PC-3 (cell line): ENCODE measurements at regions not wholly inside any gene's neighbourhood (a gene's known extent, or its start where the extent isn't known, plus 50 kb on each side); places are given as distances from the start of the nearest gene placed in this dataset.

ENCODE experiments used
- EZH2 ChIP-seq: fragments of 300-600 bp; sonication (generic); IDR thresholded peaks from one replicate; pipeline ENCODE4 v1.6.1; 2017; ENCODE audit warnings: antibody characterized with exemption, mild to moderate bottlenecking, low read length; ENCODE audit not compliant: unreplicated experiment
- EZH2phosphoT487 ChIP-seq: fragments of 300-600 bp; sonication (generic); IDR thresholded peaks from 2 replicates; pipeline ENCODE4 v1.6.1; 2018; ENCODE audit warnings: mild to moderate bottlenecking, antibody characterized with exemption, low read length, borderline replicate concordance
- TF ChIP-seq, protein P1 (sequence below): fragments of 300-600 bp; sonication (generic); conservative IDR thresholded peaks from 2 replicates; pipeline ENCODE4 v1.5.1; 2017; ENCODE audit warnings: antibody characterized with exemption, low read depth, mild to moderate bottlenecking, low read length

DNA sequence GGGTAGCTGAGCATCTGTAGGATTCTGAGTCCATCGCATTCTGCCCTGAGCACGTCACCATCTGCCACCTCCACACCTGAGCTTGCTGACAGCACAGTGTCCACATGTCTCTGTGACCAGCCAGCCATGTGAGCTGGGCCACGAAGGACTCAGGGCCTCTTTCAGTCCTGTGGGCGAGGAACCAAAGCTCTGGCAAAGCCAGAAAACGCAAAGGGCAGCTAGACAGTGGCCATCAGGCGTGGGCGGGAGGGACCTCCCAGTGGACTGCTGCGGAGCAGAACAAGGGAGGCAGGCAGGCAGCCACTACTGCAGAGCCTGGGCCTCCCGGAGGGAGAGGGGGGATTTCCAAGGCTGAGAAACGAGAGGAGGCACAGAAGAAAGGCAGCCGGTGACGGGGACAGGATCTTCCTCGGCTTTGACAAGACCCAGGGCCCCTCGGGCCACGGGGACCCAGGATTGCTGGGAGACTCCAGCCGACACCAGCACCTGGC lies 274.6 kb upstream of the SALL3 start:
- TF ChIP-seq EZH2 (no peak), EZH2phosphoT487 (no peak)
- TF ChIP-seq, protein P1, sequence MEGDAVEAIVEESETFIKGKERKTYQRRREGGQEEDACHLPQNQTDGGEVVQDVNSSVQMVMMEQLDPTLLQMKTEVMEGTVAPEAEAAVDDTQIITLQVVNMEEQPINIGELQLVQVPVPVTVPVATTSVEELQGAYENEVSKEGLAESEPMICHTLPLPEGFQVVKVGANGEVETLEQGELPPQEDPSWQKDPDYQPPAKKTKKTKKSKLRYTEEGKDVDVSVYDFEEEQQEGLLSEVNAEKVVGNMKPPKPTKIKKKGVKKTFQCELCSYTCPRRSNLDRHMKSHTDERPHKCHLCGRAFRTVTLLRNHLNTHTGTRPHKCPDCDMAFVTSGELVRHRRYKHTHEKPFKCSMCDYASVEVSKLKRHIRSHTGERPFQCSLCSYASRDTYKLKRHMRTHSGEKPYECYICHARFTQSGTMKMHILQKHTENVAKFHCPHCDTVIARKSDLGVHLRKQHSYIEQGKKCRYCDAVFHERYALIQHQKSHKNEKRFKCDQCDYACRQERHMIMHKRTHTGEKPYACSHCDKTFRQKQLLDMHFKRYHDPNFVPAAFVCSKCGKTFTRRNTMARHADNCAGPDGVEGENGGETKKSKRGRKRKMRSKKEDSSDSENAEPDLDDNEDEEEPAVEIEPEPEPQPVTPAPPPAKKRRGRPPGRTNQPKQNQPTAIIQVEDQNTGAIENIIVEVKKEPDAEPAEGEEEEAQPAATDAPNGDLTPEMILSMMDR: no peak
